Panc1 (cell line): ENCODE measurements at regions not wholly inside any gene's neighbourhood (a gene's known extent, or its start where the extent isn't known, plus 50 kb on each side); places are given as distances from the start of the nearest gene placed in this dataset.

ENCODE experiments used
- ATAC-seq: fragments of 200-7000 bp; cut with Tn5 transposase; 2 replicates; pipeline ENCODE4 v1.9.1; 2020; ENCODE audit warnings: mild to moderate bottlenecking, moderate library complexity
- BruUV-seq: library from RNA; stranded (reverse); fragments of 400-500 nt; replicated peaks from 2 replicates; lab custom pipeline; 2021; lab: Mats Ljungman, UMichigan
- CTCF ChIA-PET: fragments of 300-600 bp; sonication (Branson Sonifier 250); formaldehyde crosslinking; loops from one replicate; lab custom pipeline; 2022; ENCODE audit warnings: antibody characterized with exemption; lab: Charles Lee
- POLR2A ChIA-PET: fragments of 300-600 bp; sonication (Branson Sonifier 250); formaldehyde crosslinking; loops from one replicate; lab custom pipeline; 2022; ENCODE audit warnings: antibody characterized with exemption; lab: Charles Lee
- DNase-seq: peaks from one replicate; pipeline ENCODE4 v3.0.0-alpha.2; 2010; ENCODE audit warnings: low read depth, low spot score
- H3K27ac ChIP-seq: 2 replicates; pipeline ENCODE4 v1.5.1; 2011; ENCODE audit warnings: mild to moderate bottlenecking, low read length, inconsistent platforms
- H3K27me3 ChIP-seq: fragments of 200-500 bp; sonication (Bioruptor generic); 2 replicates; pipeline ENCODE4 v1.6.0; 2014; ENCODE audit warnings: low read length, inconsistent platforms; ENCODE audit not compliant: control insufficient read depth, insufficient read depth
- H3K36me3 ChIP-seq: fragments of 200-500 bp; sonication (Bioruptor generic); 2 replicates; pipeline ENCODE4 v1.5.1; 2014; ENCODE audit warnings: inconsistent platforms, mild to moderate bottlenecking, low read length, moderate library complexity; ENCODE audit not compliant: control insufficient read depth, insufficient read depth
- H3K4me1 ChIP-seq: 2 replicates; pipeline ENCODE4 v1.5.1; 2011; ENCODE audit warnings: inconsistent platforms, mild to moderate bottlenecking, low read length, moderate library complexity; ENCODE audit not compliant: control insufficient read depth, insufficient read depth
- H3K4me3 ChIP-seq, 2 experiments: 2 replicates each; pipeline ENCODE4 v1.5.1; 2011 to 2012; ENCODE audit warnings: low read depth in 2 of 2, low read length in 2 of 2, mild to moderate bottlenecking in 2 of 2, inconsistent platforms in 1 of 2, moderate library complexity in 1 of 2
- H3K9me3 ChIP-seq: fragments of 200-500 bp; sonication (Bioruptor generic); 2 replicates; pipeline ENCODE4 v1.5.1; 2014; ENCODE audit warnings: low read depth, mild to moderate bottlenecking, inconsistent platforms, low read length, moderate library complexity; ENCODE audit not compliant: control insufficient read depth, insufficient read depth
- CTCF ChIP-seq: fragments of 450-650 bp; IDR thresholded peaks from 2 replicates; pipeline ENCODE4 v1.5.1; 2017; ENCODE audit warnings: mild to moderate bottlenecking
- POLR2AphosphoS5 ChIP-seq: IDR thresholded peaks from 2 replicates; pipeline ENCODE4 v1.6.1; 2012; ENCODE audit warnings: mild to moderate bottlenecking, low read depth, low read length, moderate library complexity
- REST ChIP-seq, 2 experiments: IDR thresholded peaks; 2 replicates each; pipeline ENCODE4 v1.6.1; 2011 to 2012; ENCODE audit warnings: low read depth in 2 of 2, control low read depth in 1 of 2, low read length in 1 of 2, mild to moderate bottlenecking in 1 of 2, moderate library complexity in 1 of 2; ENCODE audit not compliant: insufficient read depth in 1 of 2
- SIN3A ChIP-seq: IDR thresholded peaks from 2 replicates; pipeline ENCODE4 v1.6.1; 2012; ENCODE audit warnings: low read depth, mild to moderate bottlenecking, low read length, moderate library complexity, borderline replicate concordance; ENCODE audit not compliant: insufficient read depth
- TCF7L2 ChIP-seq: IDR thresholded peaks from 2 replicates; pipeline ENCODE4 v1.6.1; 2011; ENCODE audit warnings: mild to moderate bottlenecking, low read depth, low read length, inconsistent platforms
- in situ Hi-C: cut with HindIII; loops from 2 replicates; pipeline ENCODE4 v1.10.0; 2016; ENCODE audit warnings: low sequenced_read_pairs, low pct_unique_long_range_greater_than_20kb
- intact Hi-C: fragments of 100-400 bp; cut with micrococcal nuclease; formaldehyde crosslinking; loops from one replicate; pipeline ENCODE4 v1.10.0; 2022; ENCODE audit not compliant: unreplicated experiment

GRCh38 chr15:94607176-94607654 is 375.9 kb downstream of the MCTP2 start:
- no peaks in the 10 kb centered on the region for H3K36me3 ChIP-seq
- no peak overlapping the region for H3K27ac ChIP-seq
- TF ChIP-seq REST (IDR thresholded peaks at IDR 0.05; ENCODE audit: insufficient read depth in 1 of 2, low read depth in 2 of 2, low read length in 1 of 2) (no peak), POLR2AphosphoS5 (no peak), CTCF (no peak), TCF7L2 (no peak), SIN3A (no peak)
- CTCF ChIA-PET: no interaction called here
- no peak overlapping the region for H3K4me3 ChIP-seq
- H3K9me3 ChIP-seq: no peaks in the 10 kb centered on the region; the same call in 1 of the 2 replicates
- no peaks in the 10 kb centered on the region for H3K27me3 ChIP-seq
- POLR2A ChIA-PET: no interaction called here
- in situ Hi-C loops (no loop called here), intact Hi-C loops (no loop called here)
- DNase-seq (no peak), ATAC-seq (no peak)
- no TSS peak for BruUV-seq
- H3K4me1 ChIP-seq: no peaks in the 10 kb centered on the region

- Histone ChIP-seq H3K4me1 (no peaks in the 10 kb centered on the region), H3K4me3 (no peak overlapping the region), H3K9me3 (no peaks in the 10 kb centered on the region; the same call in 1 of the 2 replicates), H3K27me3 (no peaks in the 10 kb centered on the region), H3K36me3 (no peaks in the 10 kb centered on the region), H3K27ac (no peak overlapping the region)
- no TSS peak for BruUV-seq
- ATAC-seq (no peak), DNase-seq (no peak)
- intact Hi-C loops (no loop called here), in situ Hi-C loops (no loop called here)
- ChIA-PET CTCF (no interaction called here), POLR2A (no interaction called here)
- TF ChIP-seq REST (IDR thresholded peaks at IDR 0.05; ENCODE audit: insufficient read depth in 1 of 2, low read depth in 2 of 2, low read length in 1 of 2): no peak
- TF ChIP-seq SIN3A: no peak
- TF ChIP-seq POLR2AphosphoS5: no peak
- TF ChIP-seq CTCF: no peak
- no peak for TF ChIP-seq TCF7L2
Observed at GRCh38 chr15:94610069-94610468, 378.7 kb downstream of the MCTP2 start.
